Psoas muscle (tissue), 7 donors: ENCODE measurements at regions not wholly inside any gene's neighbourhood (a gene's known extent, or its start where the extent isn't known, plus 50 kb on each side); places are given as distances from the start of the nearest gene placed in this dataset.

Experiments used
- ATAC-seq, 4 donors: fragments of 200-7000 bp; cut with Tn5 transposase; one replicate each; pipeline ENCODE4 v1.9.1; 2020; ENCODE audit warnings: moderate library complexity in 3 of 4, mild to moderate bottlenecking in 2 of 4
- DNase-seq, 2 donors: peaks; one replicate each; pipeline ENCODE4 v3.0.0-alpha.2; 2020
- H3K27ac ChIP-seq: fragments of 200-600 bp; one replicate; pipeline ENCODE4 v1.8.0; 2022
- H3K27me3 ChIP-seq, 3 donors: fragments of 200-600 bp in 1 of 3; one replicate each; pipeline versions ENCODE4 v1.6.1 to v1.8.0; 2013 to 2022; ENCODE audit warnings: low read length in 2 of 3, mild to moderate bottlenecking in 2 of 3, moderate library complexity in 1 of 3; ENCODE audit not compliant: insufficient read depth in 3 of 3
- H3K36me3 ChIP-seq, 2 donors: fragments of 200-600 bp in 1 of 2; one replicate each; pipeline versions ENCODE4 v1.6.1 to v1.8.0; 2013 to 2022; ENCODE audit warnings: low read depth in 1 of 2, mild to moderate bottlenecking in 1 of 2, moderate library complexity in 1 of 2; ENCODE audit not compliant: insufficient read depth in 1 of 2
- H3K4me1 ChIP-seq: fragments of 200-600 bp; one replicate; pipeline ENCODE4 v1.8.0; 2022
- H3K4me3 ChIP-seq: fragments of 200-600 bp; one replicate; pipeline ENCODE4 v1.8.0; 2022; ENCODE audit warnings: mild to moderate bottlenecking
- H3K9me3 ChIP-seq: fragments of 200-600 bp; one replicate; pipeline ENCODE4 v1.8.0; 2022
- CTCF ChIP-seq: fragments of 200-600 bp; IDR thresholded peaks from one replicate; pipeline ENCODE4 v1.8.0; 2022; ENCODE audit warnings: antibody characterized with exemption
- WGBS, 3 donors: extraction: QIAGEN DNeasy Blood & Tissue Kit; methylation state at CpG; one replicate each; pipeline versions ENCODE4 v1.1.6 to v1.1.7; 2013; 5-methylcytosine and 5-hydroxymethylcytosine counted together
- intact Hi-C, 2 donors: fragments of 100-400 bp; cut with DNase I; formaldehyde crosslinking; loops; one replicate each; pipeline versions ENCODE4 v1.11.0 to v1.14.2; 2022
- donor health status: healthy with polysubstance abuse.
- donor health status: DM: no; HTN: no; CAD: no; lungs with moderate emphysema.
- donor health status: Bipolar disorder and iron deficiency.
- donor health status: healthy.
- donor health status: DM: yes; HTN: yes; CAD: no.
- donor health status: DM: no; HTN: no; CAD: no.
- donor health status: DM: yes; HTN: yes; CAD: no.

DNA sequence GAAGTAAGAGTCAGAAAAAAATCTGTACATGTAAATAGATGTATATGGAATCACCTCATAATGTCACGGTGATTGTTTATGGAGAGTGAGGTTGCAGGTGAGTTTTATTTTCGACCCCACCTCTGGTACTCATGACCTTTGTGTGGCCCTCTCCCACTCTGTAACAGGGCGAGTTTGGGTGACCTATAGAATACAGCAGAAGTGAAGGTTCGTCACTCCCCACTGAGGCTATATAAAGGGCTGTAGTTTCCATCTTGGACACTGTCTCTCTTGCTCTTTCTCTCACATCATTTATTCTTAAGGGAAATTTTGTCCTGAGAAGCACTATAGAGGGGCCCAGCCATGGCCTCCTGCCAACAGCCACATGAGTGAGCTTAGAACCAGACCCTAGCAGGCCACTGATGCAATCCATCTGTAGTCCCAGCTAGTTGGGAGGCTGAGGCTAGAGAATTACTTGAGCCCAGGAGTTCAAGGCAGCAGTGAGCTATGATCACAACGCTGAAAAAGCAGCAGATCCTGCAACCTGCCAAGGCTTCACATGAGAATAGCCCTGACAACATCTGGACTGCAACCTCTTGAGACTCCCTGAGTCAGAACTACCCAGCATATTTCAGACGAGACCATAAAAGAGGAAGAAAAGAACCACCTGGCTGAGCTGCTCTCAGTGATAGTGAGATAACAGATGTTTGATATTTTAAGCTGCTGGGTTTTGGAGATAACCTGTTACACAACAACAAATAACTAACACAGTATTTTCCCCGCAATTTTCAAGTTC is 74.3 kb upstream of the SLC1A4 start:
- Histone ChIP-seq H3K36me3 (no peaks in the 10 kb centered on the region), H3K27me3 (no peaks in the 10 kb centered on the region), H3K4me3 (no peak overlapping the region), H3K4me1 (peaks cover 9% of the 10 kb centered on the region), H3K27ac (no peak overlapping the region), H3K9me3 (no peaks in the 10 kb centered on the region)
- TF ChIP-seq CTCF, result no peak
- 69 to 75% (median 74%) methylated on average over 7 of the region's 7 CpGs for WGBS, 3 donors
- no peak for DNase-seq
- intact Hi-C loops, result loop anchor here (5.0 kb wide), 3 partner anchors 72 to 272 kb away; partner anchors contain the start of gene SLC1A4 (in 1 of the 2)
- ATAC-seq, result no peak

- no peak overlapping the region for H3K4me3 ChIP-seq
- intact Hi-C loops, result loop anchor here (5.0 kb wide), 3 partner anchors 72 to 272 kb away; partner anchors contain the start of gene SLC1A4 (in 1 of the 2)
- no peak for TF ChIP-seq CTCF
- peaks cover 8% of the 10 kb centered on the region for H3K4me1 ChIP-seq
- H3K27ac ChIP-seq, result no peak overlapping the region
- H3K27me3 ChIP-seq, result no peaks in the 10 kb centered on the region
- 32 to 36% (median 34%) methylated on average over 3 of the region's 3 CpGs for WGBS, 3 donors
- ATAC-seq (no peak), DNase-seq (no peak)
- no peaks in the 10 kb centered on the region for H3K36me3 ChIP-seq
- H3K9me3 ChIP-seq, result no peaks in the 10 kb centered on the region
Measured at GRCh38 chr2:64915510-64915900, 73.7 kb upstream of the SLC1A4 start.

GRCh38 chr2:64918220-64918886 is 70.8 kb upstream of the SLC1A4 start:
- Histone ChIP-seq H3K36me3 (no peaks in the 10 kb centered on the region), H3K27me3 (no peaks in the 10 kb centered on the region), H3K9me3 (no peaks in the 10 kb centered on the region), H3K27ac (no peak overlapping the region), H3K4me1 (no peaks in the 10 kb centered on the region), H3K4me3 (peak overlapping the region; percentile 60)
- TF ChIP-seq CTCF, result no peak
- WGBS, 3 donors, result 92 to 93% (median 92%) methylated on average over 8 of the region's 8 CpGs
- no peak for ATAC-seq
- DNase-seq, result no peak
- intact Hi-C loops, result loop anchor here (2.0 to 5.0 kb wide), 5 partner anchors 69 to 269 kb away; partner anchors contain the start of gene SLC1A4 (in 1 of the 2)

- H3K4me3 ChIP-seq, result no peak overlapping the region
- H3K36me3 ChIP-seq, result no peaks in the 10 kb centered on the region
- 83 to 95% (median 87%) methylated on average over 2 of the region's 2 CpGs for WGBS, 3 donors
- H3K27ac ChIP-seq, result no peak overlapping the region
- ATAC-seq, result no peak
- H3K4me1 ChIP-seq, result no peaks in the 10 kb centered on the region
- no peaks in the 10 kb centered on the region for H3K27me3 ChIP-seq
- intact Hi-C loops, result loop anchor here (2.0 to 5.0 kb wide), 5 partner anchors 68 to 268 kb away; partner anchors contain the start of gene SLC1A4 (in 1 of the 2)
- H3K9me3 ChIP-seq, result no peaks in the 10 kb centered on the region
- DNase-seq, result no peak
- no peak for TF ChIP-seq CTCF
Measured at GRCh38 chr2:64919261-64919660, 69.9 kb upstream of the SLC1A4 start.
